GM12878 (cell line): ENCODE measurements at regions not wholly inside any gene's neighbourhood (a gene's known extent, or its start where the extent isn't known, plus 50 kb on each side); places are given as distances from the start of the nearest gene placed in this dataset.

ENCODE experiments used
- ATAC-seq: fragments of 200-7000 bp; cut with Tn5 transposase; 3 replicates; pipeline ENCODE4 v1.9.1; 2020; ENCODE audit warnings: mild to moderate bottlenecking, moderate library complexity
- BruUV-seq: library from RNA; stranded (reverse); fragments of 400-500 nt; replicated peaks from 2 replicates; lab custom pipeline; 2021; lab: Mats Ljungman, UMichigan
- CTCF ChIA-PET: fragments of 300-600 bp; sonication (Branson Sonifier 250); formaldehyde crosslinking; extraction: SDS; loops from one replicate; lab custom pipeline; 2021; ENCODE audit warnings: inconsistent platforms; lab: Yijun Ruan, JAX
- POLR2A ChIA-PET: fragments of 350-600 bp; formaldehyde crosslinking; extraction: SDS; loops from one replicate; lab custom pipeline; 2021; ENCODE audit warnings: inconsistent platforms; lab: Charles Lee
- RAD21 ChIA-PET: fragments of 300-600 bp; sonication (Branson Sonifier 250); formaldehyde crosslinking; loops from one replicate; lab custom pipeline; 2023; ENCODE audit warnings: antibody characterized with exemption; ENCODE audit not compliant: unreplicated experiment; lab: Charles Lee
- SMC1A ChIA-PET: fragments of 300-600 bp; sonication (Branson Sonifier 250); formaldehyde crosslinking; loops from one replicate; lab custom pipeline; 2023; ENCODE audit not compliant: unreplicated experiment, uncharacterized antibody; lab: Charles Lee
- DNase-seq: peaks from one replicate; pipeline ENCODE4 v3.0.0-alpha.2; 2011; ENCODE audit warnings: low read depth, low spot score
- FAIRE-seq: peaks from 3 replicates; lab custom pipeline; 2011; peaks lifted over from hg19 to GRCh38; lab: Jason Lieb, UNC
- H2AFZ ChIP-seq: 2 replicates; pipeline ENCODE4 v1.6.0; 2011; ENCODE audit warnings: low read depth, low read length, control low read depth; ENCODE audit not compliant: control insufficient read depth
- H3K27ac ChIP-seq: 2 replicates; pipeline ENCODE4 v1.5.1; 2011; ENCODE audit warnings: control low read depth; ENCODE audit not compliant: control insufficient read depth, insufficient read depth
- H3K27me3 ChIP-seq, 2 experiments: replicated peaks in 1 of 2; 2 replicates each; pipeline versions ENCODE4 v1.6.0 to v1.6.1; 2011; ENCODE audit warnings: low read length in 1 of 2; ENCODE audit not compliant: control insufficient read depth in 2 of 2, insufficient read depth in 2 of 2
- H3K36me3 ChIP-seq, 2 experiments: 2 replicates each; pipeline ENCODE4 v1.5.1; 2011; ENCODE audit warnings: low read length in 1 of 2; ENCODE audit not compliant: control insufficient read depth in 2 of 2, insufficient read depth in 2 of 2
- H3K4me1 ChIP-seq: 2 replicates; pipeline ENCODE4 v1.6.1; 2011; ENCODE audit warnings: mild to moderate bottlenecking, low read length, moderate library complexity, mixed read lengths; ENCODE audit not compliant: control insufficient read depth, insufficient read depth
- H3K4me2 ChIP-seq: 2 replicates; pipeline ENCODE4 v1.6.0; 2011; ENCODE audit warnings: control low read depth; ENCODE audit not compliant: control insufficient read depth, insufficient read depth
- H3K4me3 ChIP-seq: fragments of 200-600 bp; sonication (generic); 2 replicates; pipeline ENCODE4 v1.5.1; 2016
- H3K79me2 ChIP-seq: 2 replicates; pipeline ENCODE4 v1.6.0; 2011; ENCODE audit warnings: low read length; ENCODE audit not compliant: control insufficient read depth, insufficient read depth
- H3K9ac ChIP-seq: 2 replicates; pipeline ENCODE4 v1.8.0; 2011; ENCODE audit warnings: low read length, control low read depth, mixed read lengths; ENCODE audit not compliant: control insufficient read depth, insufficient read depth
- H3K9me3 ChIP-seq: replicated peaks from 3 replicates; pipeline ENCODE4 v1.5.1; 2011; ENCODE audit warnings: mild to moderate bottlenecking, low read length; ENCODE audit not compliant: control insufficient read depth, insufficient read depth
- H4K20me1 ChIP-seq: 2 replicates; pipeline ENCODE4 v1.6.0; 2011; ENCODE audit not compliant: control insufficient read depth, insufficient read depth
- IRF5 ChIP-seq: fragments of 450-650 bp; IDR thresholded peaks from 2 replicates; pipeline ENCODE4 v1.6.1; 2017; ENCODE audit warnings: borderline replicate concordance
- JUNB ChIP-seq: IDR thresholded peaks from 2 replicates; pipeline ENCODE4 v1.6.1; 2016; ENCODE audit warnings: antibody characterized with exemption, mild to moderate bottlenecking
- KDM1A ChIP-seq: fragments of 200-600 bp; sonication (generic); IDR thresholded peaks from 2 replicates; pipeline ENCODE4 v1.6.1; 2016; ENCODE audit warnings: borderline replicate concordance
- NFYB ChIP-seq: IDR thresholded peaks from 2 replicates; pipeline ENCODE4 v1.6.1; 2011; ENCODE audit warnings: low read depth, mild to moderate bottlenecking, low read length, improper control_type of control experiment, moderate library complexity; ENCODE audit not compliant: insufficient read depth
- NRF1 ChIP-seq: conservative IDR thresholded peaks from 2 replicates; pipeline ENCODE4 v1.6.1; 2011; ENCODE audit warnings: mild to moderate bottlenecking, low read depth, low read length, improper control_type of control experiment
- PBX3 ChIP-seq: IDR thresholded peaks from 2 replicates; pipeline ENCODE4 v1.6.1; 2011; ENCODE audit warnings: mild to moderate bottlenecking, low read depth, low read length, moderate library complexity; ENCODE audit not compliant: insufficient replicate concordance
- POU2F2 ChIP-seq: IDR thresholded peaks from 3 replicates; pipeline ENCODE4 v1.6.1; 2011; ENCODE audit warnings: low read depth, mild to moderate bottlenecking, low read length, borderline replicate concordance
- TBL1XR1 ChIP-seq: IDR thresholded peaks from 2 replicates; pipeline ENCODE4 v1.6.1; 2012; ENCODE audit warnings: low read depth, low read length, improper control_type of control experiment
- TCF3 ChIP-seq: IDR thresholded peaks from 2 replicates; pipeline ENCODE4 v1.6.1; 2012; ENCODE audit warnings: low read depth, mild to moderate bottlenecking, low read length, borderline replicate concordance; ENCODE audit not compliant: insufficient read depth
- ZBTB33 ChIP-seq: fragments of 450-650 bp; IDR thresholded peaks from 2 replicates; pipeline ENCODE4 v1.6.1; 2017; ENCODE audit warnings: mild to moderate bottlenecking
- ZNF207 ChIP-seq: fragments of 450-650 bp; IDR thresholded peaks from 2 replicates; pipeline ENCODE4 v1.6.1; 2014; ENCODE audit warnings: antibody characterized with exemption, mild to moderate bottlenecking, borderline replicate concordance
- ZSCAN29 ChIP-seq: fragments of 450-650 bp; IDR thresholded peaks from 2 replicates; pipeline ENCODE4 v1.6.1; 2017; ENCODE audit warnings: mild to moderate bottlenecking, moderate library complexity
- WGBS: methylation state at CpG from one replicate; pipeline ENCODE4 v1.1.6; 2016; ENCODE audit warnings: low lambda C conversion rate; ENCODE audit not compliant: insufficient replicate concordance, insufficient coverage; ENCODE audit errors: missing lambda C conversion rate; 5-methylcytosine and 5-hydroxymethylcytosine counted together
- in situ Hi-C: fragments of 300-500 bp; cut with MboI; formaldehyde crosslinking; loops from 9 replicates; pipeline ENCODE4 v1.14.3; 2018; ENCODE audit warnings: mixed read lengths
- intact Hi-C: fragments of 100-400 bp; cut with micrococcal nuclease; formaldehyde crosslinking; loops from one replicate; pipeline ENCODE4 v1.14.2; 2022; ENCODE audit not compliant: unreplicated experiment
- TF ChIP-seq, protein P1 (sequence below): fragments of 150-350 bp; IDR thresholded peaks from 2 replicates; pipeline ENCODE4 v1.6.1; 2016; ENCODE audit warnings: low read depth, low read length
- TF ChIP-seq, protein P2 (sequence below): IDR thresholded peaks from 2 replicates; pipeline ENCODE4 v1.6.1; 2012; ENCODE audit warnings: low read depth, low read length, improper control_type of control experiment

- no peak for TF ChIP-seq NFYB
- TF ChIP-seq, all 136 proteins: peak for 0
Measured at GRCh38 chr7:9328296-9328695, 894.9 kb downstream of the NXPH1 start (continued).

DNA sequence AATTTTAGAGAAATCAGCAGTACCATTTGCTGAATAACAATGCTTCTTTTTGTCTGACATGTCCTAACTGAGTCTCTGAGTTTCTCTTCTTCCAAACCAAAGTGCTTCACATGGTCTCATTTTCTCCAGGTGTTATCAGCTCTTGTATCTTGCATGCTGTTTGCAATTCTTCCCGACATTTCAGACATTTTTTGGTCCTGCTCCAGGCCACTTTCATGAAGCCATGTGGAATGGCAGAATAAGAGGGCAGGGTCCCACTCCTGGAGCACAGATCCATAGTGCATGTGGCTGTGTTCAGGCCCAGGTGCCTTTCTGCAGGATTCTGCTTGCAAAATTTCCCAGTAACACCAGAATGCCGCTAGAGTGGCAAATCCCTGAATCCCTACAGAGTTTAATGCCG is 916.2 kb downstream of the NXPH1 start:
- Histone ChIP-seq H3K36me3 (no peaks in the 10 kb centered on the region), H3K27ac (no peak overlapping the region), H3K9ac (no peak overlapping the region), H3K9me3 (no peaks in the 10 kb centered on the region), H3K27me3 (no peaks in the 10 kb centered on the region), H3K4me2 (no peak overlapping the region), H4K20me1 (no peaks in the 10 kb centered on the region), H2AFZ (no peak overlapping the region), H3K4me1 (no peaks in the 10 kb centered on the region), H3K79me2 (no peaks in the 10 kb centered on the region), H3K4me3 (no peak overlapping the region)
- BruUV-seq = no TSS peak
- 8% methylated on average over 3 of the region's 3 CpGs for WGBS
- no peak for FAIRE-seq
- ATAC-seq = no peak
- ChIA-PET POLR2A (no interaction called here), CTCF (no interaction called here), RAD21 (no interaction called here), SMC1A (no interaction called here)
- no peak for DNase-seq
- in situ Hi-C loops = no loop called here
- TF ChIP-seq ZNF207 (no peak), PBX3 (no peak), TCF3 (no peak), TBL1XR1 (no peak), ZSCAN29 (no peak), POU2F2 (no peak), KDM1A (no peak), NRF1 (no peak), ZBTB33 (no peak), IRF5 (no peak), JUNB (no peak)
- TF ChIP-seq, protein P1, sequence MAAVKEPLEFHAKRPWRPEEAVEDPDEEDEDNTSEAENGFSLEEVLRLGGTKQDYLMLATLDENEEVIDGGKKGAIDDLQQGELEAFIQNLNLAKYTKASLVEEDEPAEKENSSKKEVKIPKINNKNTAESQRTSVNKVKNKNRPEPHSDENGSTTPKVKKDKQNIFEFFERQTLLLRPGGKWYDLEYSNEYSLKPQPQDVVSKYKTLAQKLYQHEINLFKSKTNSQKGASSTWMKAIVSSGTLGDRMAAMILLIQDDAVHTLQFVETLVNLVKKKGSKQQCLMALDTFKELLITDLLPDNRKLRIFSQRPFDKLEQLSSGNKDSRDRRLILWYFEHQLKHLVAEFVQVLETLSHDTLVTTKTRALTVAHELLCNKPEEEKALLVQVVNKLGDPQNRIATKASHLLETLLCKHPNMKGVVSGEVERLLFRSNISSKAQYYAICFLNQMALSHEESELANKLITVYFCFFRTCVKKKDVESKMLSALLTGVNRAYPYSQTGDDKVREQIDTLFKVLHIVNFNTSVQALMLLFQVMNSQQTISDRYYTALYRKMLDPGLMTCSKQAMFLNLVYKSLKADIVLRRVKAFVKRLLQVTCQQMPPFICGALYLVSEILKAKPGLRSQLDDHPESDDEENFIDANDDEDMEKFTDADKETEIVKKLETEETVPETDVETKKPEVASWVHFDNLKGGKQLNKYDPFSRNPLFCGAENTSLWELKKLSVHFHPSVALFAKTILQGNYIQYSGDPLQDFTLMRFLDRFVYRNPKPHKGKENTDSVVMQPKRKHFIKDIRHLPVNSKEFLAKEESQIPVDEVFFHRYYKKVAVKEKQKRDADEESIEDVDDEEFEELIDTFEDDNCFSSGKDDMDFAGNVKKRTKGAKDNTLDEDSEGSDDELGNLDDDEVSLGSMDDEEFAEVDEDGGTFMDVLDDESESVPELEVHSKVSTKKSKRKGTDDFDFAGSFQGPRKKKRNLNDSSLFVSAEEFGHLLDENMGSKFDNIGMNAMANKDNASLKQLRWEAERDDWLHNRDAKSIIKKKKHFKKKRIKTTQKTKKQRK = no peak
- TF ChIP-seq, protein P2, sequence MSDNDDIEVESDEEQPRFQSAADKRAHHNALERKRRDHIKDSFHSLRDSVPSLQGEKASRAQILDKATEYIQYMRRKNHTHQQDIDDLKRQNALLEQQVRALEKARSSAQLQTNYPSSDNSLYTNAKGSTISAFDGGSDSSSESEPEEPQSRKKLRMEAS = no peak
- intact Hi-C loops = no loop called here
